ENCODE measurements at regions not wholly inside any gene's neighbourhood (a gene's known extent, or its start where the extent isn't known, plus 50 kb on each side); places are given as distances from the start of the nearest gene placed in this dataset.

DNA sequence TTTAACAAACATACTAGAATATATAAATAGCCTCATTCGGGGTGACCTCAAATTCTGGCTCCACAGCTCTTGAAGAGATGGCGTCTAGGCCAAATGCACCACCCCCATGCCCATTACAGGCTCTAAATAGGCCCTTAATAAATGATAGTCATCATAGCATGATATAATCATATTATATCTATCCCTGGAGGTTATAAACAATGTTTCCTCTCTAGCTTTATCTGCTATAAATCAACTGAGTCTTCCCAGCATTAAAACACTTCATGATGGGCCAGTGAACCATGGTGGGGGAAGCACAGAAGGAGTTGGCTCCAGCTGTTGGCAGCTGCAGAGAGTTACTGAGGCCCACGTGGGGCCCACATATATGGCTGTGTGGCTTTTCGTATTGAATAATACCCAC, 214.9 kb upstream of the MPHOSPH6 start:
- no peak for DNase-seq (ENCODE audit: extremely low spot score, unreplicated experiment)
- TF ChIP-seq, protein P1, sequence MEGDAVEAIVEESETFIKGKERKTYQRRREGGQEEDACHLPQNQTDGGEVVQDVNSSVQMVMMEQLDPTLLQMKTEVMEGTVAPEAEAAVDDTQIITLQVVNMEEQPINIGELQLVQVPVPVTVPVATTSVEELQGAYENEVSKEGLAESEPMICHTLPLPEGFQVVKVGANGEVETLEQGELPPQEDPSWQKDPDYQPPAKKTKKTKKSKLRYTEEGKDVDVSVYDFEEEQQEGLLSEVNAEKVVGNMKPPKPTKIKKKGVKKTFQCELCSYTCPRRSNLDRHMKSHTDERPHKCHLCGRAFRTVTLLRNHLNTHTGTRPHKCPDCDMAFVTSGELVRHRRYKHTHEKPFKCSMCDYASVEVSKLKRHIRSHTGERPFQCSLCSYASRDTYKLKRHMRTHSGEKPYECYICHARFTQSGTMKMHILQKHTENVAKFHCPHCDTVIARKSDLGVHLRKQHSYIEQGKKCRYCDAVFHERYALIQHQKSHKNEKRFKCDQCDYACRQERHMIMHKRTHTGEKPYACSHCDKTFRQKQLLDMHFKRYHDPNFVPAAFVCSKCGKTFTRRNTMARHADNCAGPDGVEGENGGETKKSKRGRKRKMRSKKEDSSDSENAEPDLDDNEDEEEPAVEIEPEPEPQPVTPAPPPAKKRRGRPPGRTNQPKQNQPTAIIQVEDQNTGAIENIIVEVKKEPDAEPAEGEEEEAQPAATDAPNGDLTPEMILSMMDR (conservative IDR thresholded peaks at IDR 0.05), result no peak
- Mint-ChIP-seq H3K4me3 (no peak overlapping the region), H3K4me1 (ENCODE audit: unreplicated experiment) (no peaks in the 10 kb centered on the region), H3K36me3 (no peaks in the 10 kb centered on the region), H3K27me3 (peaks cover 25% of the 10 kb centered on the region), H3K27ac (no peak overlapping the region), H3K9me3 (peaks cover 4% of the 10 kb centered on the region)

- Mint-ChIP-seq H3K27ac (no peak overlapping the region), H3K36me3 (no peaks in the 10 kb centered on the region), H3K4me1 (ENCODE audit: unreplicated experiment) (no peaks in the 10 kb centered on the region), H3K9me3 (peaks cover 4% of the 10 kb centered on the region), H3K4me3 (no peak overlapping the region), H3K27me3 (peaks cover 22% of the 10 kb centered on the region)
- no peak for DNase-seq (ENCODE audit: extremely low spot score, unreplicated experiment)
- TF ChIP-seq, protein P1 (conservative IDR thresholded peaks at IDR 0.05), result no peak
Measured at GRCh38 chr16:82384017-82384416, 214.0 kb upstream of the MPHOSPH6 start.

DNA sequence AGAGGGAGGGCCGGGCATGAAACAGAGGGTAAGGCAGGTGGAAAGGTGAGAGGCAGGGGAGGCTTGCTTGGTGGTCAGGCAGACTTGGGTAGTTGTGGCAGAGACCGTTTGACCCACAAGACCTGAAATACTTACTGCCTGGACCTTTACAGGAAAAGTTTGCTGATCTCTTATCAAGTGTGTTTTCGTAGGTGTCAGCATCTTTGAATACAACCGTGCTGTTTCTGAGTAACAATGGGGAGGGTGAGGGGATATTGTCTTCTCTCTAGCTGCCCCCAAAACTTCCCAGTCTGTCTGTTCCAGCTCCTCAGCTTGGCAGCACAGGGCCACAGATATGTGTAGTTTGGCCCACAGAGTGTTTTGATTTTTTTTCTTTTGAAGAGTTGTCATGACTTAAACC, 212.5 kb upstream of the MPHOSPH6 start:
- peaks cover 4% of the 10 kb centered on the region for H3K9me3 Mint-ChIP-seq
- no peaks in the 10 kb centered on the region for H3K4me1 Mint-ChIP-seq (ENCODE audit: unreplicated experiment)
- no peak overlapping the region for H3K4me3 Mint-ChIP-seq
- TF ChIP-seq, protein P1 (conservative IDR thresholded peaks at IDR 0.05), result no peak
- no peak for DNase-seq (ENCODE audit: extremely low spot score, unreplicated experiment)
- H3K27me3 Mint-ChIP-seq, result peaks cover 25% of the 10 kb centered on the region
- H3K27ac Mint-ChIP-seq, result no peak overlapping the region
- H3K36me3 Mint-ChIP-seq, result no peaks in the 10 kb centered on the region

GRCh38 chr16:82379551-82379950, 209.5 kb upstream of the MPHOSPH6 start:
- peaks cover 4% of the 10 kb centered on the region for H3K9me3 Mint-ChIP-seq
- H3K27me3 Mint-ChIP-seq, result peaks cover 15% of the 10 kb centered on the region
- no peaks in the 10 kb centered on the region for H3K36me3 Mint-ChIP-seq
- H3K27ac Mint-ChIP-seq, result no peak overlapping the region
- TF ChIP-seq, protein P1 (conservative IDR thresholded peaks at IDR 0.05), result no peak
- no peak overlapping the region for H3K4me3 Mint-ChIP-seq
- no peak for DNase-seq (ENCODE audit: extremely low spot score, unreplicated experiment)
- no peaks in the 10 kb centered on the region for H3K4me1 Mint-ChIP-seq (ENCODE audit: unreplicated experiment)

GRCh38 chr16:82373976-82374375, 204.0 kb upstream of the MPHOSPH6 start:
- H3K4me3 Mint-ChIP-seq, result no peak overlapping the region
- H3K27ac Mint-ChIP-seq, result no peak overlapping the region
- H3K4me1 Mint-ChIP-seq (ENCODE audit: unreplicated experiment), result no peaks in the 10 kb centered on the region
- no peaks in the 10 kb centered on the region for H3K9me3 Mint-ChIP-seq
- H3K27me3 Mint-ChIP-seq, result peaks cover 13% of the 10 kb centered on the region
- TF ChIP-seq, protein P1 (conservative IDR thresholded peaks at IDR 0.05), result no peak
- H3K36me3 Mint-ChIP-seq, result no peaks in the 10 kb centered on the region
- no peak for DNase-seq (ENCODE audit: extremely low spot score, unreplicated experiment)

- TF ChIP-seq, protein P1 (conservative IDR thresholded peaks at IDR 0.05), result no peak
- H3K4me3 Mint-ChIP-seq, result no peak overlapping the region
- no peak overlapping the region for H3K27ac Mint-ChIP-seq
- no peak for DNase-seq (ENCODE audit: extremely low spot score, unreplicated experiment)
- H3K36me3 Mint-ChIP-seq, result no peaks in the 10 kb centered on the region
- no peaks in the 10 kb centered on the region for H3K9me3 Mint-ChIP-seq
- no peaks in the 10 kb centered on the region for H3K4me1 Mint-ChIP-seq (ENCODE audit: unreplicated experiment)
- H3K27me3 Mint-ChIP-seq, result peaks cover 17% of the 10 kb centered on the region
Measured at GRCh38 chr16:82370282-82370681, 200.3 kb upstream of the MPHOSPH6 start.

Measured in type B pancreatic cell (in vitro differentiated cells).